HepG2 (cell line): ENCODE measurements at regions not wholly inside any gene's neighbourhood (a gene's known extent, or its start where the extent isn't known, plus 50 kb on each side); places are given as distances from the start of the nearest gene placed in this dataset.

ENCODE experiments used
- ATAC-seq: fragments of 200-7000 bp; cut with Tn5 transposase; 3 replicates; pipeline ENCODE4 v1.9.1; 2020; ENCODE audit warnings: mild to moderate bottlenecking, moderate library complexity
- BruUV-seq: library from RNA; stranded (reverse); fragments of 400-500 nt; replicated peaks from 2 replicates; lab custom pipeline; 2021; lab: Mats Ljungman, UMichigan
- CTCF ChIA-PET: fragments of 300-600 bp; formaldehyde crosslinking; extraction: SDS; loops from one replicate; lab custom pipeline; 2021; ENCODE audit warnings: low total read pairs, inconsistent platforms, low intra/inter-chr PET ratio; lab: Yijun Ruan, JAX
- POLR2A ChIA-PET: fragments of 350-600 bp; sonication (Branson Sonifier 250); formaldehyde crosslinking; loops from one replicate; lab custom pipeline; 2020; ENCODE audit warnings: antibody characterized with exemption, inconsistent platforms; lab: Yijun Ruan, JAX
- DNase-seq: peaks from one replicate; pipeline ENCODE4 v3.0.0-alpha.2; 2015; ENCODE audit warnings: low spot score
- FAIRE-seq: peaks from 3 replicates; lab custom pipeline; 2011; peaks lifted over from hg19 to GRCh38; lab: Jason Lieb, UNC
- H2AFZ ChIP-seq: one replicate; pipeline ENCODE4 v1.6.1; 2011; ENCODE audit warnings: low read length, inconsistent platforms
- H3K27ac ChIP-seq: fragments of 300-600 bp; 3 replicates; pipeline ENCODE4 v1.8.0; 2011; ENCODE audit warnings: mixed run types, mild to moderate bottlenecking, mixed read lengths, low read length, inconsistent platforms; ENCODE audit not compliant: insufficient read depth; ENCODE audit errors: extremely low read length
- H3K27me3 ChIP-seq, 2 experiments: fragments of 200-600 bp in 1 of 2; 2 replicates in 1 of 2; 3 replicates in 1 of 2; pipeline versions ENCODE4 v1.6.0 to v1.8.0; 2011; ENCODE audit warnings: low read length in 2 of 2, mild to moderate bottlenecking in 2 of 2, moderate library complexity in 2 of 2, inconsistent platforms in 1 of 2; ENCODE audit not compliant: insufficient read depth in 2 of 2, control insufficient read depth in 1 of 2
- H3K36me3 ChIP-seq, 2 experiments: fragments of 200-600 bp in 1 of 2; replicated peaks in 1 of 2; 2 replicates in 1 of 2; 3 replicates in 1 of 2; pipeline versions ENCODE4 v1.5.1 to v1.8.0; 2011; ENCODE audit warnings: low read length in 2 of 2, inconsistent platforms in 1 of 2; ENCODE audit not compliant: insufficient read depth in 2 of 2, control insufficient read depth in 1 of 2
- H3K4me1 ChIP-seq: 2 replicates; pipeline ENCODE4 v1.5.1; 2012; ENCODE audit warnings: low read length, inconsistent platforms; ENCODE audit not compliant: insufficient read depth
- H3K4me2 ChIP-seq: 2 replicates; pipeline ENCODE4 v1.6.0; 2011; ENCODE audit warnings: low read depth, low read length, inconsistent platforms
- H3K4me3 ChIP-seq, 3 experiments: fragments of 200-600 bp in 1 of 3; sonication (generic), shearing (Covaris generic) in 1 of 3; replicated peaks in 1 of 3; 2 replicates each; pipeline ENCODE4 v1.5.1; 2011 to 2016; ENCODE audit warnings: low read length in 3 of 3, inconsistent platforms in 2 of 3, low read depth in 2 of 3, mild to moderate bottlenecking in 2 of 3, control low read depth in 1 of 3, mixed read lengths in 1 of 3; ENCODE audit not compliant: insufficient read depth in 1 of 3
- H3K79me2 ChIP-seq: one replicate; pipeline ENCODE4 v1.6.1; 2011; ENCODE audit warnings: low read length, inconsistent platforms; ENCODE audit not compliant: insufficient read depth
- H3K9ac ChIP-seq: 2 replicates; pipeline ENCODE4 v1.6.0; 2011; ENCODE audit warnings: mild to moderate bottlenecking, low read depth, low read length, inconsistent platforms; ENCODE audit not compliant: insufficient read depth
- H3K9me3 ChIP-seq: 2 replicates; pipeline ENCODE4 v1.5.1; 2012; ENCODE audit warnings: mild to moderate bottlenecking, low read length
- H4K20me1 ChIP-seq: 2 replicates; pipeline ENCODE4 v1.6.0; 2011; ENCODE audit warnings: inconsistent platforms, mild to moderate bottlenecking, low read length, moderate library complexity; ENCODE audit not compliant: insufficient read depth
- ATF5 ChIP-seq: sonication (generic); formaldehyde crosslinking; IDR thresholded peaks from 2 replicates; pipeline ENCODE4 v1.4.0; 2020; ENCODE audit warnings: mild to moderate bottlenecking, low read depth, missing genetic modification reagents
- REL ChIP-seq: sonication (generic); formaldehyde crosslinking; conservative IDR thresholded peaks from 2 replicates; pipeline ENCODE4 v1.8.0; 2022; ENCODE audit warnings: mild to moderate bottlenecking, missing genetic modification reagents, moderate library complexity
- SNRNP70 ChIP-seq: fragments of 200-400 bp; formaldehyde crosslinking; IDR thresholded peaks from 2 replicates; pipeline ENCODE4 v1.6.1; 2017; ENCODE audit warnings: mild to moderate bottlenecking, low read depth, low read length, moderate library complexity
- TFDP1 ChIP-seq: IDR thresholded peaks from 2 replicates; pipeline ENCODE4 v1.6.1; 2016; ENCODE audit warnings: missing compliant biosample characterization, missing genetic modification reagents, borderline replicate concordance
- ZBED4 ChIP-seq: sonication (generic); formaldehyde crosslinking; IDR thresholded peaks from 2 replicates; pipeline ENCODE4 v1.4.0; 2020; ENCODE audit warnings: missing genetic modification reagents, borderline replicate concordance
- ZNF773 ChIP-seq: sonication (generic); formaldehyde crosslinking; IDR thresholded peaks from 2 replicates; pipeline ENCODE4 v1.4.0; 2020; ENCODE audit warnings: missing genetic modification reagents, borderline replicate concordance
- WGBS: methylation state at CpG from one replicate; pipeline ENCODE4 v1.1.6; 2017; ENCODE audit warnings: low lambda C conversion rate; 5-methylcytosine and 5-hydroxymethylcytosine counted together
- in situ Hi-C: cut with HindIII; loops from 2 replicates; pipeline ENCODE4 v1.10.0; 2017; ENCODE audit warnings: low pct_unique_long_range_greater_than_20kb; ENCODE audit not compliant: extremely low pct_ligation_motif_present
- intact Hi-C: fragments of 100-400 bp; cut with micrococcal nuclease; formaldehyde crosslinking; loops from one replicate; pipeline ENCODE4 v1.10.0; 2022; ENCODE audit not compliant: unreplicated experiment

GRCh38 chr1:115139381-115139780 lies 50.1 kb upstream of the TSPAN2 start:
- Histone ChIP-seq H3K36me3 (no peaks in the 10 kb centered on the region), H4K20me1 (no peaks in the 10 kb centered on the region), H3K27me3 (no peaks in the 10 kb centered on the region), H3K27ac (no peak overlapping the region), H3K79me2 (no peaks in the 10 kb centered on the region), H3K4me2 (peak overlapping the region; percentile 48; the same call in 1 of the 2 replicates), H3K4me1 (no peaks in the 10 kb centered on the region), H3K4me3 (no peak overlapping the region), H3K9me3 (no peaks in the 10 kb centered on the region), H3K9ac (no peak overlapping the region), H2AFZ (no peak overlapping the region)
- CTCF ChIA-PET = interaction anchor here (1.4 to 2.1 kb wide), 4 partner anchors 330 to 456 kb away, joined by 3 to 23 read pairs (median 14); no protein-coding TSS in a partner anchor
- ATAC-seq (peak; percentile 58), DNase-seq (no peak), FAIRE-seq (no peak)
- 12% methylated on average over 6 of the region's 9 CpGs for WGBS
- in situ Hi-C loops = loop anchor here (5.0 kb wide), 2 partner anchors 328 to 458 kb away; no protein-coding TSS in a partner anchor
- no peak for TF ChIP-seq TFDP1
- no peak for TF ChIP-seq ZBED4 (CRISPR knock-in tag)
- TF ChIP-seq REL (CRISPR knock-in tag) = no peak
- TF ChIP-seq ATF5 (CRISPR knock-in tag) = no peak
- TF ChIP-seq SNRNP70 = no peak
- no peak for TF ChIP-seq ZNF773 (CRISPR knock-in tag)
- POLR2A ChIA-PET = no interaction called here
- intact Hi-C loops = loop anchor here (1.0 kb wide), 1 partner anchor 455 kb away; no protein-coding TSS in a partner anchor
- BruUV-seq = no TSS peak
